CD4-positive, alpha-beta T cell treated with Interleukin-2 at 100 ng/mL for 4 hours (primary cell): ENCODE measurements at regions not wholly inside any gene's neighbourhood (a gene's known extent, or its start where the extent isn't known, plus 50 kb on each side); places are given as distances from the start of the nearest gene placed in this dataset.

Experiments
- DNase-seq: peaks from one replicate; pipeline ENCODE4 v3.0.0-alpha.2; 2020; ENCODE audit warnings: low spot score

GRCh38 chrX:104307341-104307740 is 52.6 kb upstream of the ESX1 start:
- DNase-seq: no peak

- DNase-seq: no peak
Measured at GRCh38 chrX:104306180-104306579, 51.4 kb upstream of the ESX1 start.
